ENCODE measurements at regions not wholly inside any gene's neighbourhood (a gene's known extent, or its start where the extent isn't known, plus 50 kb on each side); places are given as distances from the start of the nearest gene placed in this dataset.

DNA sequence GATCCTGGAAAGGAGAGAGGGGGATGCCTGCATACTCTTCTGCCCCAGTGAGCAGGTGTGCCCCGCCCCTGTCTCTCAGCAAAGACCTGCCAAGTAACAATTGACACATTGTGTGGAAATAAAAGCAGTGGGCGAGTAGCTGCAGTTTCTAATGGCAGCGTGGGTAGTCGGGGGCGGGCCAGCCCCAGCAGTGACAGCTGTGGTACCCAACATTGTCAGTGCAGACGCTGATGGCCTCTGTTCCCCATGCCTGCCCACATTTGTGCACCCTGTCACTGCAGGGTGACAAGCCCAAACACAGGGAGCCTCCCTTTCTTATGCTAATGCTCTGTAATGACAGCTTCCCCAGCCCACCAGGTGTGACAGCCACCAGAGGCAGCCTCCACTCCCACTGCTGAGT, 491.7 kb downstream of the DHX35 start:
- Histone ChIP-seq H3K9ac (replicated peaks in 1 of 4; ENCODE audit: extremely low read depth in 1 of 4, low read depth in 3 of 4, low read length in 3 of 4) (no peak overlapping the region), H3K4me3 (ENCODE audit: extremely low read depth in 1 of 4, insufficient read depth in 2 of 4, low read depth in 3 of 4, low read length in 4 of 4) (no peak overlapping the region), H3K9me3 (ENCODE audit: insufficient read depth in 2 of 2, low read depth in 1 of 2, low read length in 1 of 2) (no peaks in the 10 kb centered on the region), H4K20me1 (replicated peaks in 1 of 2; ENCODE audit: control insufficient read depth in 1 of 2, insufficient read depth in 2 of 2, low read length in 2 of 2) (no peaks in the 10 kb centered on the region), H3K27me3 (replicated peaks in 1 of 4; ENCODE audit: control insufficient read depth in 3 of 4, extremely low read depth in 1 of 4, insufficient read depth in 3 of 4, low read length in 3 of 4) (no peaks in the 10 kb centered on the region), H2AK5ac (ENCODE audit: low read depth, low read length) (no peak overlapping the region), H4K91ac (replicated peaks; ENCODE audit: insufficient read length, low read length) (no peak overlapping the region), H3K56ac (replicated peaks; ENCODE audit: insufficient read length, low read depth, low read length) (no peak overlapping the region), H3K18ac (ENCODE audit: extremely low read depth, low read length) (no peak overlapping the region), H3K36me3 (ENCODE audit: control insufficient read depth in 2 of 4, insufficient read depth in 4 of 4, low read length in 3 of 4) (no peaks in the 10 kb centered on the region), H3K23ac (ENCODE audit: insufficient read length) (no peak overlapping the region), H3K23me2 (ENCODE audit: low read depth, low read length) (no peaks in the 10 kb centered on the region), H4K8ac (ENCODE audit: extremely low read depth, insufficient read depth, low read length) (no peak overlapping the region), H3K4me2 (ENCODE audit: insufficient read depth in 1 of 2, low read depth in 2 of 2, low read length in 2 of 2) (no peak overlapping the region), H3K79me2 (ENCODE audit: control insufficient read depth in 1 of 2, insufficient read depth in 2 of 2, low read length in 2 of 2) (no peaks in the 10 kb centered on the region), H2BK5ac (ENCODE audit: low read depth, low read length) (no peak overlapping the region), H3K14ac (ENCODE audit: insufficient read length) (no peak overlapping the region), H3K4me1 (replicated peaks in 1 of 4; ENCODE audit: control insufficient read depth in 3 of 4, insufficient read depth in 4 of 4, low read length in 3 of 4) (peaks cover 0 to 9% (median 1%) of the 10 kb centered on the region in 4 experiments; a peak in 4 of 7 replicates), H3K79me1 (ENCODE audit: low read depth, low read length) (no peaks in the 10 kb centered on the region), H3K4ac (replicated peaks; ENCODE audit: insufficient read length, low read depth, low read length) (no peak overlapping the region), H2BK12ac (ENCODE audit: low read depth, low read length) (no peak overlapping the region), H2BK15ac (ENCODE audit: low read length) (no peak overlapping the region), H2AFZ (ENCODE audit: low read length) (no peak overlapping the region), H3K27ac (ENCODE audit: low read depth, low read length) (no peak overlapping the region), H2BK20ac (ENCODE audit: low read length) (no peak overlapping the region), H2BK120ac (replicated peaks; ENCODE audit: low read depth, low read length) (no peak overlapping the region), H4K5ac (ENCODE audit: insufficient read length, low read depth, low read length) (no peak overlapping the region)
- ChIA-PET CTCF (ENCODE audit: partially characterized antibody) (interaction anchor here (2.9 kb wide), 1 partner anchor 185 kb away, joined by 10 read pairs; no protein-coding TSS in a partner anchor), POLR2A (ENCODE audit: partially characterized antibody) (no interaction called here)
- FAIRE-seq = no peak
- no peak for DNase-seq (ENCODE audit: low read depth in 1 of 2, low spot score in 2 of 2)
- WGBS, 2 experiments (ENCODE audit: extremely low coverage in 1 of 2, insufficient coverage in 1 of 2, insufficient read length in 1 of 2, insufficient replicate concordance in 2 of 2, low coverage in 1 of 2, low lambda C conversion rate in 2 of 2, missing lambda C conversion rate in 1 of 2) = 88% methylated on average over 6 of the region's 6 CpGs; no CpG with 5 or more reads in 1 of the 2 experiments
- TF ChIP-seq HDAC6 (IDR thresholded peaks at IDR 0.05; ENCODE audit: low read depth, low read length) (no peak), RBBP5 (IDR thresholded peaks at IDR 0.05; ENCODE audit: borderline replicate concordance, low read depth, low read length) (no peak), JUND (IDR thresholded peaks at IDR 0.05; ENCODE audit: low read length) (no peak), POU5F1 (IDR thresholded peaks at IDR 0.05; ENCODE audit: low read depth, low read length) (no peak), YY1 (IDR thresholded peaks at IDR 0.05; ENCODE audit: low read depth, low read length) (no peak), HDAC2 (IDR thresholded peaks at IDR 0.05; ENCODE audit: borderline replicate concordance in 1 of 2, low read depth in 2 of 2, low read length in 2 of 2) (no peak), PHF8 (conservative IDR thresholded peaks at IDR 0.05; ENCODE audit: low read depth, low read length) (no peak), EP300 (IDR thresholded peaks at IDR 0.05; ENCODE audit: borderline replicate concordance in 1 of 2, low read depth in 2 of 2, low read length in 2 of 2) (no peak)
- TF ChIP-seq, protein P1, sequence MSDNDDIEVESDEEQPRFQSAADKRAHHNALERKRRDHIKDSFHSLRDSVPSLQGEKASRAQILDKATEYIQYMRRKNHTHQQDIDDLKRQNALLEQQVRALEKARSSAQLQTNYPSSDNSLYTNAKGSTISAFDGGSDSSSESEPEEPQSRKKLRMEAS (IDR thresholded peaks at IDR 0.05) = no peak
- TF ChIP-seq, protein P2, sequence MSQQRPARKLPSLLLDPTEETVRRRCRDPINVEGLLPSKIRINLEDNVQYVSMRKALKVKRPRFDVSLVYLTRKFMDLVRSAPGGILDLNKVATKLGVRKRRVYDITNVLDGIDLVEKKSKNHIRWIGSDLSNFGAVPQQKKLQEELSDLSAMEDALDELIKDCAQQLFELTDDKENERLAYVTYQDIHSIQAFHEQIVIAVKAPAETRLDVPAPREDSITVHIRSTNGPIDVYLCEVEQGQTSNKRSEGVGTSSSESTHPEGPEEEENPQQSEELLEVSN (IDR thresholded peaks at IDR 0.05) = no peak
- TF ChIP-seq, protein P3, sequence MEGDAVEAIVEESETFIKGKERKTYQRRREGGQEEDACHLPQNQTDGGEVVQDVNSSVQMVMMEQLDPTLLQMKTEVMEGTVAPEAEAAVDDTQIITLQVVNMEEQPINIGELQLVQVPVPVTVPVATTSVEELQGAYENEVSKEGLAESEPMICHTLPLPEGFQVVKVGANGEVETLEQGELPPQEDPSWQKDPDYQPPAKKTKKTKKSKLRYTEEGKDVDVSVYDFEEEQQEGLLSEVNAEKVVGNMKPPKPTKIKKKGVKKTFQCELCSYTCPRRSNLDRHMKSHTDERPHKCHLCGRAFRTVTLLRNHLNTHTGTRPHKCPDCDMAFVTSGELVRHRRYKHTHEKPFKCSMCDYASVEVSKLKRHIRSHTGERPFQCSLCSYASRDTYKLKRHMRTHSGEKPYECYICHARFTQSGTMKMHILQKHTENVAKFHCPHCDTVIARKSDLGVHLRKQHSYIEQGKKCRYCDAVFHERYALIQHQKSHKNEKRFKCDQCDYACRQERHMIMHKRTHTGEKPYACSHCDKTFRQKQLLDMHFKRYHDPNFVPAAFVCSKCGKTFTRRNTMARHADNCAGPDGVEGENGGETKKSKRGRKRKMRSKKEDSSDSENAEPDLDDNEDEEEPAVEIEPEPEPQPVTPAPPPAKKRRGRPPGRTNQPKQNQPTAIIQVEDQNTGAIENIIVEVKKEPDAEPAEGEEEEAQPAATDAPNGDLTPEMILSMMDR (IDR thresholded peaks at IDR 0.05; ENCODE audit: control extremely low read depth in 1 of 3, insufficient read depth in 1 of 3, low read depth in 1 of 3, low read length in 3 of 3) = no peak
